Hematopoietic multipotent progenitor cell (in vitro differentiated cells): ENCODE measurements at regions not wholly inside any gene's neighbourhood (a gene's known extent, or its start where the extent isn't known, plus 50 kb on each side); places are given as distances from the start of the nearest gene placed in this dataset.
A peak's percentile ranks its signal among the peaks of the same experiment; 100 is the strongest.
"Not testable (repeated sequence)": the region's sequence is repeated elsewhere in the genome, so short reads cannot be mapped to it uniquely, and the experiment has no call there.

Experiments
- DNase-seq, 3 donors: peaks; one replicate each; pipeline ENCODE4 v3.0.0-alpha.2; 2011 to 2015; ENCODE audit warnings: low read depth in 2 of 3, low spot score in 2 of 3

DNA sequence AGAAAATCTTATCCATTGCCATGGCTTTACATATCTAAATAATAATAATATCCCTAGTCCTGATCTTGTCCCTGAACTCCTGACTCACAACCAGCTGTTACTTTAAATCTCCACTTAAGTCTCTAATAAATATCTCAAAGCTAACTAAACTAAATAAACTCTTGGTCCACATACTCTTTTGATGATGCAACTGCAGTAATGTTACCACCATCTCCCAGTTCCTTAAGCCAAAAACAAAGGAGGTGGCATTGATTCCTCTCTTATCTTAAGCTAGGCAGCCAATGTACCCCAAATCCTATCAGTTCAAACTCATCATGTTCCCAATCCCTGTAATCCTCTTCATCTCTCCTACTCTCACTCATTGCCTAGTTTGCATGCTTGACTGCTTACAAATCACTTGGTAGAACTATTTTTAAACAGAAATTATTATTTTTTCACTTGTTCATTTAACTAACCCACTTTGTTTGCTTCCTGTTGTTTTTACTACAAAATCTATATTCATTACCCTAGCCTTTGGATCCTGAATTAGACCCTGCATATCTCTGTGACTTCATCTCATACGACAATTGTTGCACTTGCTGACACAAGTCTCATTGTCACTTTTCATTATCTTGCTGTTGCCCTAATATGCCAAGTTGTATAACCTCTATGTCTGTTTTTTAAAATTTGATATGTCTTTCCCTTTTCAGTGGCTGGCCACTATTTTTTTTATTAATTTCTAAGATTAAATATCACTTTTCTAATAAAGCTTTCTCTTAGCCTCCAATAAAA is 462.2 kb downstream of the ZPLD1 start:
- DNase-seq, result no peak

GRCh38 chr3:102904629-102905028 is 469.8 kb downstream of the ZPLD1 start:
- DNase-seq, result no peak

DNA sequence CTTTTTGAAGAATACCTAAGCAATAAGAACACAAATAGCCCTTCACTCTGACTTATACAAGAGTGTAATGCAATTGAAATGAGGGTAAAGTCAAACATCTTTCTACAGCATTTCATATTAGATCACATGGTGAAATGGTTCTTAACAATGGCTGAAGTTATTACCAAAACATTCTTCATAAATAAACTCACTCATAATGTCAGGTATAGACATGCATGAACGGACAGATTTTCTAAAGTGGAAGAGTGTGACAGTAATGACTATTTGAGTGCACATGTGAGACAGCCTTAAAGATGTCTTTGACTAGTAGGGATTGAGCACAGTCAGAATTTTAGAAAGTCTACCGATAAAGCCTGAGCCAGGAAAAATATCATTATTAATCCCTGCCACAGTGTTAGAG is 471.0 kb downstream of the ZPLD1 start:
- no peak for DNase-seq

DNA sequence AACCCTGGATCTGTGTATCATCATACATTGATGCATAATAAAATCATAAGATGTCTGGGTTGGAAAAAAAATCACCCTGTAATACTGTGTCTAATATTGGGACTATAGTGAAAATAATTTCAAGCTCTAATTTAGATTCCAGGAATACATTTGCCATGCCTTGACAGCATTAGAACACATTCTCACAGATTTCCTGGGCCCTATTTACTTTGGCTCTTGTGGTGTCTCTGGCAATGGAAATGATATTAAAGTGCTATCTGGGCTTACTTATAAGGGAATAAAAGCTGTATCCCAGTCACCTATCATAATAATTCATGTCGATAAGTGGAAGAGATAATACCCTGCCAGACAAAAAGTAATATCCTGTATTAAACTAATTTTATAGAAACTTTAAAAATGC is 472.0 kb downstream of the ZPLD1 start:
- DNase-seq, result no peak

- DNase-seq, result no peak
Observed at GRCh38 chr3:102909904-102910303, 475.1 kb downstream of the ZPLD1 start.

DNA sequence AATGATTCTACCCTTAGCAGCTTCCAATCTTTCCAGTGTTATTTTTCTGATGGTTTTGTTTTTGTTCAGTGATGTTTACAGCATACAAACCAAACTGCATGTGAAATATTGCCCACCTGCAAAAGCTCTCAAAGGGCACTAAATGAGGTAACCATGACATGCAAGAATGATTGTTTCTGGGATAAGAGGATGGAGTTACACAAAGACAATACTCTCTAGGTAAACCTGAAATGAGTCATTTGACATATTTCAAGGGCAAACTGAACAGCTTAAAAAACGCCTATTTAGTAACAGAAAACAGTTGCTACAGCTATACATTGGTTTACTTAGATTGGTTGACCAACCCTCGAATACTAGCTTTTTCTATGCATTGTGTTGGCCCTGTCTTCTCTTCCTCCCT is 481.7 kb downstream of the ZPLD1 start:
- DNase-seq, result no peak

DNA sequence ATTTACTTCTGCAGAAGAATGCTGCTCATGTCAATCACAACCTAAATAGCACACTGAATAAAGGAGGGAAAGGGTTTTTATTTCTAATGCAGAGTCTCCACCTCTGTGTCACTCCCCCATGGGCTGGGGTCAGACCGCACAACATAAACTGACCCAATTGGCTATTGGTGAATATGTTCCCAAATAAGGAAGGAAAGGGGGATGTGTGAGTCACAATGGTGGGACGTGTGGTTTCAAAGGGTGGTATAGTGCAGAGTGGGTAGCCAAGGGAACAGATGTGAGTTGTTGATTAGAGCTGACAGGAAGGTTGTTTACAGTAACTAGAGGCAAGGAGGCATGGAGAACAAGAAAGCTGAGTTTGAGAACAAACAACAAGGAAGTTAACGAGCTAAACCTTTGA is 491.8 kb downstream of the ZPLD1 start:
- DNase-seq, result no peak

DNA sequence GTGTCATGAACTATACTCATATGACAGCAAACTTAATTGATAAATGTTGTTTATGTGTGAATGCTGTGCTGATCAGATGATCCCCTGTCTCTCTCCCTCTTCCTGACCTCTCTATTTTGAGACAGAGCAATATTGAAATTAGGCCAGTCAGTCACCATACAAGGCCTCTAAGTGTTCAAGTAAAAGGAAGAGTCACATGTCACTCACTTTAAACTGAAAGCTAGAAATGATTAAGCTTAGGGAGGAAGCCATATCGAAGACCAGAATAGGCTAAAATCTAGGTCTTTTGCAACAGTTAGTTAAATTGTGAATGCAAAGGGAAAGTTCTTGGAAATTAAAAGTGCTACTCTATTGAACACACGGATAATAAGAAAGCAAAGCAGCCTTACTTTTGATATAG is 498.6 kb downstream of the ZPLD1 start:
- DNase-seq, result no peak

DNA sequence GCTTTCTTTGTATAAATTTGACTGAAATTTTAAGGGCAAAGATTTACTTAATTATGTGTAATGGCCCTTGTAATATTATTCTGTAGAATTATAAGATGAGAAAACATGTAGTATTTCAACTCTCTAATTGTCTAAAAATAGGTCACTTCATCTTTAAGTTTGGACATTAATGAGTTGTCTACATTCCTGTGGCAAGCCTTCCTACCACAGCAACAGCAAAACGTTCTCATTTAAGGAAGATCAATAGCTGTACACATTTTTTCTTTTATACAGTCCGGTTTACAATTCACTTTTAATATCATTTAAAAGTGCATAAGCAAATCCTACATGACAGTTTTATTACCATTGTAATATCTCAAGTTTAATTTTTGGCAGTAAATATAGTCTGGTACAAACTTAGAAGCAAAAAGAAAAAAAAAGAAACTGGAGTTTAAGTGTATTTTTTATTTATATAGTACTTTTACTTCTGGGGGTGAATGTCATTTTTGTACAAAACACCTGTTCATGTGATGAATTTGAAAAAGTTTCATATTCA is 501.8 kb downstream of the ZPLD1 start:
- DNase-seq, result no peak

- DNase-seq, result no peak
Observed at GRCh38 chr3:102941786-102942185, 507.0 kb downstream of the ZPLD1 start.

- DNase-seq, result not testable (repeated sequence)
Observed at GRCh38 chr3:102946445-102946844, 511.6 kb downstream of the ZPLD1 start.

GRCh38 chr3:102972350-102972749 is 537.5 kb downstream of the ZPLD1 start:
- DNase-seq, result no peak

GRCh38 chr3:102974333-102974732 is 539.5 kb downstream of the ZPLD1 start:
- no peak for DNase-seq

DNA sequence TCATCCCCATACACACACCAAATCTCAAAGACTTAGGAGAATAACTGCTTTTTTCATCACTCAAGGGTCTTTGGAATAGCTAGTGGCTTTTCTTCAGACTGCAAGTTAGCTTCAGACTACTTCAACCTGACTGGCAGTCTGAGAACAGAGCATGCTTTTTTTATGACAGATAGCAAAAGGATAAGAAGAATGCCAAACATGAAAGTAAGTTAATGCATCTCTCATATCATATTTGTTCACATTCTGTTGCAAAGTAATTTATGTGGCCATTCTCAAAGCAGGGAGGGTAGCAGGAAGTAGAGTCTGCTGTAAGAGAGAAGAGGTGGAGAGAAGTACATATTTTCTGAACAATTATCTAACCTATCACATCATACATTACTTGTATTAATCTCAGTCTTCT is 544.4 kb downstream of the ZPLD1 start:
- no peak for DNase-seq

DNA sequence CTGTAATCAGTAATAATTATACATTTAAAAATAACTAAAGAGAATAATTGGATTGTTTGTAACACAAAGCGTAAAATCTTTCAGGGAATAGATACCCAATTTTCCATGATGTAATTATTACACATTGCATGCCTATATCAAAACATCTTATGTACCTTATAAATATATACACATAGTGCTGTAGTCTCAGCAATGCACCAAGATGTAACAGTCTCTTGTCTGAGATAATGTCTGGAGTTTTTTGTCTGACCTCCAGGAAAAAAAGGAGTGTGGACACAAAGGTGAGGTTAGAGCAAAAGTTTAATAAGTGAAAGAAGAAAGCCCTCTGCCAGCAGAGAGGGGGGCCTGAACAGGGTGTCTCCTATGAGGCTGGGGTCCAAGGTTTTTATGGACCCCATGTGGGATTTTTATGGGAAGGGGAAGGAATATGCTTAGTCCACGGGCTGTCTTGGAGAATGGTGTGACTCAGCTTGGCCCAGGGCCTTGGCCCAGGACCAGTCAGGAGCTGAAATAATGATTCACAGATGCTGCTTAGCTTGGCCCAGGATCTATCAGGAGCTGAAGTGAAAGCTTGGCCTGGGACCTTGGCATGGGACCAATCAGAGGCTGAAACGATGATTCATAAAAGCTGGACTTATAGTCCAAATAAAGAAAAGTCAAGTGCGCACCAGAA is 545.0 kb downstream of the ZPLD1 start:
- no peak for DNase-seq

DNA sequence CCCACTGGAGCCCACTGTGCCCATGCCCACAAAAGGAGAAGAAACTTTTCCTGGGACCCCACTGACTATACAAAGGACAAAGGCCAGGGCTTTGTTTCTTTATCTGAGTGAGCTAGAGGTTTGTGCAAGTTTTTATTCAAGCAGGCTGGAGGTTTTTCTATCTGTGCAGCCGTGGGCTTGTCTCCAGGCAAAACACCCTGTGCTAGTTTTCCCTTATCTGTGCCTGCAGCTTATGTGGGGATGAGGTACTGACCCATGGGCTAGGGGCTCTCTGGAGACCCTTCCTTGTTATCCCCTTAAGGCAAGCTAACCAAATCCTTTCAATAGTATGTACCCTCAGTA is 545.5 kb downstream of the ZPLD1 start:
- DNase-seq, result no peak

- DNase-seq, result peak in 2 of 3 donors; percentile 62 to 82
Observed at GRCh38 chr3:103002425-103003176, 567.8 kb downstream of the ZPLD1 start.

DNA sequence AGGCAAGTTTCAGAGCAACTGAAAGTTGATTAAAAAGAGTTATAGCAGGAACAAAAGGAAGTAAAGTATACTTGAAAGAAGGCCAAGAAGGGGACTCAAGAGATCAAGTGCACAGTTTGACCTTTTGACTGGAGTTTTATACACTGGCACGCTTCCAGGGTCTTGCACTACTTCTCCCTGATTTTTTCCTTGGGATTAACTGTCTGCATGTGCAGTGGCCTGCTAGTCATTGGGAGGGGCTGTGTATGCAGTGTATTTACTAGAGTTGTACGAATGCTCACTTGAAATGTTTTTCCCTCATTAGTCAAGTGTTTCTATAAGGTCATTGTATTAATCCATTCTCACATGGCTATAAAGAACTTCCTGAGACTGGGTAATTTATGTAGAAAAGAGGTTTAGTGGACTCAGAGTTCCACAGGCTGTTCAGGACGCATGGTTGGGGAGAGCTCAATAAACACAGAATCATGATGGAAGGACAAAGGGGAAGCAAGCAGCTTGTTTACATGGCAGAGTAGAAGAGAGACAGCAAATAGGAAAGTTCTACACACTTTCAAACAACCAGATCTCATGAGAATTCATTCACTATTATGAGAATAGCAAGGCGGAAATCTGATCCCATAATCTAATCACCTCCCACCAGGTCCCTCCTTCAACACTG is 571.8 kb downstream of the ZPLD1 start:
- no peak for DNase-seq

- no peak for DNase-seq
Observed at GRCh38 chr3:103009609-103010008, 574.8 kb downstream of the ZPLD1 start.

DNA sequence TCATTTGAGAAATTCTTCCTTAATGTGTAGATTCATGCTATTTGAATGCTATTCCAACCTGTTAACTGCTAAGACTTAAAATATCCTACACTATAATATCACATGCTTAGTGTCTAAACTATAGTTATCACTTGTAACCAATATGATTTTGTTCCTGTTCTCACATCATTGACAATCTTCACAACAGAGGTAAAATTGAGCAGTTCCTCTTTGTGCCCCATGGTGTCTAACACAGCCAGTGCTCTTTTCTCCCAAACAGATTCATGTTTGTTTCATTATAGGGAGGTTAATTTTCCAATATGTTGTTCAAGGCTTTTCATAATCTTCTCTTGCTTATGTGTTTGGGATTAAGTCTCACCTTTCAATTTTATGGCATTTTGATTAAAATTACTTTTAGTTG is 591.1 kb downstream of the ZPLD1 start:
- no peak for DNase-seq

DNA sequence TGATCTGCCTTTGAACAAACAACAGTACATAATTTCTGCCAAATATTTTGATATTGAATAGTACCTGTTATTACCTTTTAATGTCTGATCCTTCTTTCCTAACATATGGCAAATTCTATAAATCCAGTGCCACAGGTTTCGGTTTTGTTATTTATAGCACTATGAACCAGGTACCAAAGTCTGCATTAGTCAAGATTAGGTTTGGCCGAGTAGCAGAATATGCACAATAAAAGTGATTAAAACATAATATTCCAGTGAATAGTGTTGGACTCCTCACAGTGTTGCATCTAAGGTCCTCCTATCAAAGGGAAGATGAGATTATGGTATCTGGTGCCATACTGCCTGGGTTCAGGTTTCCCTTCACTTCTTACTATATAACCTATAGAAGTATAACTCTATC is 599.0 kb downstream of the ZPLD1 start:
- DNase-seq, result no peak
